Activated T-cell treated with anti-CD3 and anti-CD28 coated beads for 48 hours (primary cell): ENCODE measurements at regions not wholly inside any gene's neighbourhood (a gene's known extent, or its start where the extent isn't known, plus 50 kb on each side); places are given as distances from the start of the nearest gene placed in this dataset.

ENCODE experiments used
- DNase-seq: peaks from one replicate; pipeline ENCODE4 v3.0.0-alpha.2; 2020; ENCODE audit warnings: low read depth

DNA sequence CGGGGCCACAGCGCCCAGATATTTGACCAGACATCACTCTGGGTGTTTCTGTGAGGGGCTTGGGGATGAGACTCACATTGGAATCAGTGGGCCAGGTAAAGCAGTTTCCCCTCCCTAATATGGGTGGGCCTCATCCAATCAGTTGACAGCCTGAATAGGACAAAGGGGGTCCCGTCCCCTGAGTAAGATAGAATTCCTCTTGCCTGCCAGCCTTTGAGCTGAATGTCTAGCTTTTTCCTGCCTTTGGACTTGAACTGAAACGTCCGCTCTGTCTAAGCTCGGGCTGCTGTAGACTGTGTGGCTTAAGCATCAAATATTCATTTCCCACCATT lies 88.8 kb upstream of the DIO3 start:
- DNase-seq: no peak

DNA sequence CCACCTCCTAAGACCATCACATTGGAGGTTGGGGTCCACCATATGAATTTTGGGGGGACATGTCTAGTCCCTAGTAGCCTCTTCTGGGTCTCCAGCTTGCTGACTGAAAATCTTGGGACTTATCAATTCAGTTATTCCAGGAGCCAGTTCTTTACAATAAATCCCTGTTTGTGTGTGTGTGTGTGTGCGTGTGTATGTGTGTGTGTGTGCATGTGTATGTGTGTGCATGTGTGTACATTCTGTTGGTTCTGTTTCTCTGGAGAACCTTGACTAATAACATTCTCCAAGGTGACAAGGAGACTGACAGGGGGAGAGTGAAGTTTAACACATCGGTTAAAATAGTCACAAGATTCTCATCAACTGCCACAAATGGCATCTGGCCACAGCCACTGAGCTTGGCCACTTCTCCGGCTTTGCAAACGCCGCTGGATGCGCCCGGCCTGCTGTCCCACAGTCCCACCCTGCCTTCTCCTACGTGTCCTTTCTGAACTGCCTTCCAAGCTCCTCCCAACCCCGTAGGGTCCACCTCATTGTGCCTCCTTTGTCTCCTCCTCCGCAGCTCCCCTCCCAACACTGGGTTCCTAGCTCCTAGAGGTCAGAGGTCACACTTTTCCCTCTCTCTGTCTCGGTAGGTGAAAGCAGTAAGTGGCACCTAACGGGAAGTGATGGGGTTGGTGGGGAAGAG lies 88.1 kb upstream of the DIO3 start:
- no peak for DNase-seq

DNA sequence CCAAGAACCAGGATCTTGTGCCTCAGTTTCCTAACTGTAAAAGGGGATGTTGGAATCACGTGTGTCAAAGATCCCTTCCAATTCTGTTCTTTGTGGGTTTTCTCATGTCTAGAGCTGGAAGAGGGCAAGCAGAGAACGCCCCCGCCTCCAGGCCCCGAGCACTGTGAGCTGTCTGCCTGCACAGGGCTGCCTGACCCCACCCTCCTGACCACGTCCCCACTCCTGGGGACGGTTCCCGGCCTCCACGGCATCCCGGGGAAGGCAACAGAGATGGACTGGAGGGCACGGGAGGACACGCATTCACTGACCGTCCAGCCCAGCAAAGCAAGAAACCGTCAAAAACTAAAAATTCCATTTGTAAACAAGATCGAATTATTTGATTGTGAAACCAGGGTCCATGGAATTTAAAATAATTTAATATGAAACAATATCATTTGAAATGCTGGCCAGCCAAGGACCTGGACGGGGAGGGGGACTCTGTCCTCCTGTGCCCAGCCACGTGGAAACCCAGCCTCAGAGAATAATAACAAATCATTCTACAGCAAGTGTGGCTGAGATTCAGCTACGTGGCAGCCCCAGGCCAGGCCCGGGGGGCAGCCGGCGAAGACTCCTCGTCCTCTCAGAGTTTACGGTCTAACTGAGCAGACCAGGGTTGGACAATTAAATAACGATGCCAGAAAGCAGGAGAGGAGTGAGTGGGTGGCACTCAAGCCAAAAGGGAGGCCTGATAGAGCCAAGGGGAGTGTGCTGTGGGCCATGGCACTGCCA lies 87.3 kb upstream of the DIO3 start:
- no peak for DNase-seq

DNA sequence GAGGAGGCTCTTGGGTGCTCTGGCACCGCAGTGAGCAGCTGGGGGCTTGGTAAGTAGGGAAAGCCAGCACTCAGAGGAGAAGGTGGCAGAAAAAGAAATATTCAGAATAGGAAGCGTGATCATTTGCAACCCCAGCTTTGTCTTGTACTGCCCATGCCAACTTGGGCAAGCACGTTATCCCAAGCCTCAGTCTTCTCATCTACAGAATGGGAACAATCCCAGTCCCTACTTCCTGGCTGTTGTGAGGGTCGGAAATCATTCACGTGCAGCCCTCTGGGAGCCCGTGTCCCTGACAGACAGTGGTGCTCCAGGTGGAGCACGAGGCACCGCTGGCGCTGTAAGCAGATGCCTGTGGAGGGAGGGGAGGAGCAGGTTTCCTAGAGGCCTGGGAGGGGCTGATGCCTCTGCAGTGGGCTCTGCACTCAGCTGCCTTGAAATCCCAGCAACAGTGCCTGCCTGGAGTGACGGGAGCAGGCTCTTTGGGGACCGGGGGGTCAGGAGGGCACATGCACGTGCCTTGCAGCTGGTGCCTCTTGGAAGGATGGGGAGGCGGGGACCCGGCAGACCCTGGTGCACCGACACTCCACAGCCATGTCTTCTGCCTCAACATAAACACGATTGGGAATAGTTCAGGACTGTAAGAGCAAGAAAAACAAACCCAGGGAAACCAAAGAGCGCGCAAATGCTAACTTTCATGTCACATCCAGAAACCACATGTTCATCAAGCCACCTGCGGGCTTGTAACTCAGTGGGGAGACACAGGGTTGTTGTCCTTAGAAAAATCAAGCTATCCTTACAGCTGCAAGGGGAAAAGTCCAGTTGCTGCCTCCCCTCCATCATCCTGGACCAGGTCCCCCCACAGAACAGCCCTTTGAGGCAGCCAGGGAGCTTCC lies 86.5 kb upstream of the DIO3 start:
- DNase-seq: no peak

DNA sequence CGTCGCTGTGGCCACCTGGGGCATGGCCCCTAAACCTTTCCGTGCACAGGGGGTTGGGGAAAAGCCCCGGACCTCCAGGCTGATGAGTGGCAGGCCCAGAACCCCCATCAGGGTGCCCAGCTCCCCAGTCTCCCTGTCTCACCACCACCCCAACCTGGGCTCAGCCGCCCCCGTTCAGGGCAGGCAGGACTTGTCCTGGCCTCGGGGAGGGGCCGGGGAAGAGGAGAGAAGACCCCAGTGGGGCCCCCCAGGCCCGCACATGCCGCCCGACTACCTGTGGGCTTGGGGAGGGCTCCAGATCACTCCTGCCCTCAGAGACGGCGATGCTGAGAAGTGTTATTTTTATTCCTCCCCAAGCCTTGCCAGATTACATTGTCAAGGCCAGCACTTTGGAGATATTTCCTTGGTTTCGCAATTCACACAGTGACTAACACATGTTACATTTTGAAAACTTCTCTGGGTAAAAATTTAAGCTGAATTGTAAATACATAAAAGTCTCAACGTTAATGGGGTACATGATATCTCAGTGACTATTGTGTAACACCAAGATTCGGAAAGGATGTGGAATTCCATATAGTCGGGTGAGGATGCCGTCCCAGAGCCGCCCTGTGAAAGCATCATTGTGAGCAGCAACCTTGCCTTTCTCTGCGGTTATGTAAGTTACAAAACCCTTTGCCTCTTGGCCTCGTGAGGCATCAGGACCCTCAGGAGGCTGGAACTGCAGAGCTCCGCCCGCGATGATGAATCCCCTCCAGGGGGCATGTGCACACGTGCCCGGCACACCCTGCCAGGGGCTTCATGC lies 85.6 kb upstream of the DIO3 start:
- no peak for DNase-seq

DNA sequence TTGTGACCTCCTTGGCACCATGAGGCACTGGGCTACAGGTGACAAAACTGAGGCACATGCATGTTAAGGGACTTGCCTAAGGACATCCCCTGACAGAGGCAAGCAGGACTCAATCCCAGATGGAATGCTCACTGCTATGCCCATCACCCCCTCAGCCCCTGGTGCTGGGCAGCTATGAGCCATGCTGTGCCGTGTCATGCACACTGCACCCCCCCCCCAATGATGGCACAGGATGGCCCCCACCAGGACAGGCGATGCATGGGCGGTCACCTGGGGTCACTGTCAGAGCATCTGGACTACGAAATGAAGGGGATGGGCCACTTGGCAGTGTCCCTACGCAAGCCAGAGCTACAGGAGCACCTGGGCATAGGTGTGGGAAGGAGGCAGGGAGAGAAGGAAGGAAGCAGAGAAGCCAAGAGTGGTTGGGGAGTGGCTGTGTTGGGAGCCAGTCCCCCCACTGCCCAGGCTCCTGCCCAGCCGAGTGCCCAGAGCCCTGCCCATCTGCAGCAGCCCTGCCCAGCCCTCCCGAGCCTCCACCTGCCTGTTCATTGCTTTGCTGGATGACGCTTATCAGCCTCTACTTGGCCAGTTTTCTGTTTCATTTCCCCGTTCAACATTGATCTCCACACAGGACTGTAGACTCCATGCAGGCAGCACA lies 84.9 kb upstream of the DIO3 start:
- DNase-seq: no peak

DNA sequence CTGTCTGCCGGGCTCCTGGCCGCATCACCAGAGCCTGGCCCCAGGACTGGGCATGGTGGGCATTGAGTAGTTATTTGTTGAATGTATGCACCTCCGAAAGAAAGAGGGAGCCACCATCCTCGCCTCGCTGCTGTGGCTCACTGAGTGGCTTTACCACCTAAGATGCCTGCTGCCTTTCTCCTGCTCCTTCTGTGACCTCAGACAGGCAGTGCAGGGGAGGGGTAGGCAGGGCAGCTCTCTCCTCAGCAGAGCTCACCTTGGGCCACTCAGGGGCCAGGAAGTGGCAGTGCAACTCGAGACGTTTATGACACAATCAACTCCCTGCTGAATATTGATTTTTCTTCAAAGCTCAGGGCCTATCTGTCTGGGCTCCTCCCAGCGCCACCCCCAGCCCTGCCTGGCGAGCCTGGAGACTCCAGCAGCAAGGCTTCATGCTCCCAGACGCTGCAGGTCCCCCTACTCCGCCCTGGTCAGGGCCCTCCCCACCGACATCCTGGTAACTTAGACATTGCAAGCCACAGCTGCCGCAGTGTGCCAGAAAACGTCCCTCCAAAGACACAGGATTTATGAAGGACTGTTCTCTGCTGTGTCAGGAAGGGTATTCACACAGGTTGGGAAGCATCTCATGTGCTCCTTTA lies 84.3 kb upstream of the DIO3 start:
- DNase-seq: no peak

DNA sequence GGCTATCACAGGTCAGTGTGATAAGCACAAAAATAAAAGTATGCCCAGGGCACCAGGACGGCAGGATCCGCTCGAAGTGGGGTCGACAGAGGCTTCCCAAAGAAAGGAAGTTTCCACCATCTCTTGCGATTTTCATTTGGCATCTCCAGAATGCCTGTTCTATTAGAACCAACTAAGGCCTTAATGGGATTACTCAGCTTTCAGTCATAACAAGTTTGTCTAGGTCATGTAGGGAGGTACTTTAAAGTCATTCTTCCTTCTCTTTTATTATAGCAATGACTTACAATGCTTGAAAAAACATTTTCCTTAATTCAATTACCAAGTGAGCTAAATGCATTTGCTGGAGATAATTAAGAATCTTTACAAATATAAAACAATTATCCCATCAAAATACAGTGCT lies 83.6 kb upstream of the DIO3 start:
- no peak for DNase-seq

DNA sequence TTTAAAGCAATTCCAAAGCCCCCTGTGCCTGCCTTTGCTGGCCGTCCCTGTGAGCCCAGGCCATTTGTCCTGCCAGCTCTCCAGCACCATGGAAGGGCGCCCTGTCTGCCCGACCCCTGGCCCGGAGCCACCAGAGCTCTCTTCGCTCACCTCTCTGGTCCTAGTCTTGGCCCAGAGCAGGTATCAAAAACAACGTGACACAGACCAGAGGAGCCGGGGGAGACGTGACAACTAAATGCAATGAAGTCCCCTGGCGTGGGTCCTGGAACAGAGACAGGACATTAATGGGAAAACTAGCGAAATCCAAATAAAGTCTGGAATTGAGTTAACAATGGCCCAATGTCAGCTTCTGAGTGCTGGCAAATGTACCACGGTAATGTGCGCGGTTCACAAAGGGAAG lies 83.2 kb upstream of the DIO3 start:
- DNase-seq: no peak

DNA sequence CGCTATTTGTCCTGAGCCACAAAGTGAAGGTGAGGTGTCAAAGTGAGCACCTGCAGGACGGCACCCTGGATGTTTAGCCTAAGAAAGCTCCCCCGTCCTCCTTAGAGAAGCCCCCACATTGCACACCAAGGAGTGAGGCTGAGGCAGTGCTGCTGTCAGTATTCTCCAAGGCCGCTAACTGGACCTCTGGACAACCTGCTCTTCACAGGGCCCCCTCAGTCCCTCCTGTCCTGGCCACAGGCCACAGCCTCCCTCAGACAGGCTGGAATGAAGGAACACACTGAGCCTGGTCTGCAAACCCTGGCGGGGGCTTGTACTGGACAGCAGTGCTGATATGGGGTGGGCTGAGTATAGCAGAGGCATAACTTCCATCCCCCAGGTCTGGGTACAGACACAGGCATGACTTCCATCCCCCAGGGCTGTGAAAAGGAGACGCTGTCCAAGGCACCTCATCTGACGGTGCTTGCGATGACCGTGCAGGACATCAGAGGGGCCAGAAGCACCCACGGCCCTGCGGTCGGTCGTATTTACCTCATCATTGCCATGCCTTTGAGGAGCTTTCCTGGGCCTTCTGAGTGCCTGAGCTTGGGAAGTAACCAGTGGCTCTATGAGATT lies 82.4 kb upstream of the DIO3 start:
- DNase-seq: no peak

DNA sequence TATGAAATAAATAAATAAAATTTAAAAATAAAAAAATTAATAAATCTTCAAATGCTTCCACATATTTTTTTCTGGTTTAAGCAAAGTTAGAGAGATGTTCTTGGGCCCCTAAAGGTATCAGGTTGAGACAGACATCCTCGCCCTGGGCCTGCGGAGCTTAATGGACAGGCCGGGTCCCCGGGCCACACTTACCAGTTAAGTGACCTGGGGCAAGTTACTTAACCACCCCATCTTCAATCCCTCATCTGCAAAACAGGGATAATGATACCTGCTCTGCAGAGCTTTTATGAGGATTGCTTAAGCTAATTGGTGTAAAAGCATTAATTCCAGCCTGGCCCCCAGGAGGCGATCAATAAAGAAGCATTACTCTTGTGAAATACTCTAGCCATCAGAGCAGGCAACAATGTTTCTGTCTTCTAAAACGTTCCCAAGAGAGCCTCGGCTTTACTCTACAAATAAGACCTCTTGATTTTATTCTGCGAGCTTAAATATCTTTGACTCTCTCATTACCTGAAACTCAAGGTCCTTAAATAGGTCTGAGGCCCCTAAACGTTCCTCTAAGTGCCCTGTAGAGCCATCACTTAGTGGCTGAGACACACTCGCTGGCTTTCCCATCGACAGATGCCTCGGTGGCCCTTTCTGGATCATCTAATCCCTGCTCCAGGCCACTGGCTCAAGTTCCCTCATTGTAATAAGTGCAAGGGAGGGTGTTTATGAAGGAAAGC lies 81.1 kb upstream of the DIO3 start:
- DNase-seq: no peak

DNA sequence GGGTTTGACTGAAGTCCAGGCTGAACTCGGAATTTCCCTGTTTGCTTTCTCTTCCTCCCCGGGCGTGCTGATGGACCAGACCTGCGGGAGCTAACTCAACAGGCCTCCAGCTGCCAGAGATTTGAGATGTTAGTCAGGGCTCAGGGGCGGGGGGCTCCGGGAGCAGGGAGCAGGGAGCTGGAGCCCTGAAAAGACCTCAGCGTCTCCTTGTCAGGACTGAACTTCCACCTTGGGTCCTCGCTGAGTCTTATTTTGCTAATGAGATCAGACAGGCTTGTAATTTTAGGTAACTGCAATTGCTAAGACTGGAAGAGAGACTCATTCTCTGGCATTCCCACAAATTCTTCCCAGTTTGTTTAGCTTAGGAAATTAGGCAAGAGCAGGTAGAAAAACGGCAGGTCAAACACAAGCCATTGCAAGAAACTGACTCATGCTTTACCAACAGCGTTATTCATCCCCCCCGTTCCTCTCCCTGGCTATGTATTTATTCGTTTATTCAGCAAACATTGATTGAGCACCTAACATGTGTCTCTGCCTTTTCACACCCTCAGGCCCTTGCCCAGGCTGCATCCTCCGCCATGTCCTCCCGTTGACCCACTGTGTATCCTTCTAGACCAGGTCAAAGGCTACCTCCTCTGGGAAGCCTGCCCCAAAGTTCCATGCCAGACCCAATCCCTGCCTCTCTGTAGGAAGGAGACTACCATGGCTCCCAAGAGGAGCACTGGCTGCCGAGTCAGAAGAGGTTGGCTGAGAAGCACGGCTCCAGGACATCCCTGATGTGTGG lies 80.4 kb upstream of the DIO3 start:
- DNase-seq: no peak

DNA sequence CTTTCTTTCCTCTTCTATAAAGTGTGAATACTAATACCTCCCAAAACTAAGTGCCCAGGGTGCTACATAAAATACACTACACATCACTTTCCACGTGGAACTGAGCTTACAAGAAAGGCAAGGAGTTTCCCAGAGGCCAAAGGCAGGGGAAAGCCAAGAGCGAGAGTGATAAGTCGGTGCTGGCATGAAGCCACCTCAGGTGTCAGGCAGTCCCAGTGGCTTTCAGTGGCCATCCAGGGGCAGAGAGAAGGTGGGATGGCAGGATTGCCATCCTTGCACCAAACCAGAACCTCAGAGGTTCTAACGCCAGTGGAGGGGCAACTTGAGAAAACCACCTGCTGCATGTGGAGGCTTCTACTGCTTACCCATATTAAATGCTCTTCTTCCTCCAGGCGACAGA lies 79.7 kb upstream of the DIO3 start:
- DNase-seq: no peak

DNA sequence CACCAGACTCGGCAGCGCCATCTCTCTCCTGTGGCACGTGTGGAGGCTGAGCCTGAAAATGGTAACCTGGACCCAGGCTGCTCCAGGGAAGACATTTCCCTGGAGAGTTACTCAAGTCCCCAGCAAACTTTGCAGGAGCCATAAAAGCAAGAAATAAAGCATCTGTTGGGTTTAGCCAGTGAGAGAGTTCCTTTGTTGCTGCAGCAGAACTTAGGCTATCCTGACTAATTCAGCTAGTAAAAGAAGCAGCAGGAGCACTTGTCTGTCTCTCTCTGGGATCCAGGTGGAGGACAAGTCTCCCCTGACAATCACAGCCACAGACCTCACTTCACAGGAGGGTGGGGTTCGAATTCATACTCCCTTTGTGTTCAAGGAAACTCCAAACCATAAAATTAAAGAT lies 79.2 kb upstream of the DIO3 start:
- no peak for DNase-seq

DNA sequence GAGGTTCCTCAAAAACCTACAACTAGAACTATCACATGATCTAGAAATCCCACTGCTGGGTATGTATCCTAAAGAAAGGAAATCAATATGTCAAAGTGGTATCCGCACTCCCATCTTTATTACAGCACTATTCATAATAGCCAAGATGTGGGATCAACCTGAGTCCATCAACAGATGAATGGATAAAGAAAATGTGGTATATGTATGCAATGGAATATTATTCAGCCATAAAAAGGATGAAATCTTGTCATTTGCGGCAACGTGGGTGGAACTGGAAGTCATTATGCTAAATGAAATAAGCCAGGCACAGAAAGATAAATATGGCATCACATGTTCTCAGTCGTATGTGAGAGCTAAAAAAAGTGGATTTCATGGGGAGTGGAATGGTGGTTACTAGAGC lies 77.5 kb upstream of the DIO3 start:
- DNase-seq: no peak

DNA sequence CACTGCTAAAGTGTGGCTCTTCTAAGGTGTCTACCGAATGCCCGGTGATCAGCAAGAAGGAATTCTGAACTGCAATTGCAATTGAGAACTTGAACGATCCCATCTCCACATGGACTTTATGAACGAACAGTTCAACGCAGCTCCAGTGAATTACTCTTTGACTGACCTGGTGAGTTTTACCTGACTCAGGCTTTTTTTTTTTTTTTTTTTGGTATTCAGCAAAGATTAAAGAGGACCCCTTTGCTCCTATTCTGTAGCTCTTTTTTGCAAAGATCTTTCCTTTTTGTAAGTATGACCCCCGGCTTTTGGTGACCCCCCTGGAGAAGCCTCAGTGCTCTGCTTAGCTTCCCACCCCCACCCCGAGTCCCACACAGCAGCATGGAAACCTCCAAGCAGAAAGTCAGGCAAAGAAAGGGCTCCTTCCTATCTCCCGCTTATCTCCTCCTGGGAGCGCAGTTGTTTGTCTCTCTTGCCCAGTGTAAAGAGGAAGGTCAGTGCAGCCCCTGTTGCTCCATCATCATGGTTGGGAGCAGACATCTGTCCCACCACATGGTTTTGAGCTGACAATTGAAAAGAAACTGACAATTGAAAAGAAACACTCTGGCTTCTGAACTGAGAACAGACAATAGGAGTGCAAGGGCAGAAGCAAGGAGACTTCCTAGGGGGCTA lies 72.1 kb upstream of the DIO3 start:
- DNase-seq: no peak

DNA sequence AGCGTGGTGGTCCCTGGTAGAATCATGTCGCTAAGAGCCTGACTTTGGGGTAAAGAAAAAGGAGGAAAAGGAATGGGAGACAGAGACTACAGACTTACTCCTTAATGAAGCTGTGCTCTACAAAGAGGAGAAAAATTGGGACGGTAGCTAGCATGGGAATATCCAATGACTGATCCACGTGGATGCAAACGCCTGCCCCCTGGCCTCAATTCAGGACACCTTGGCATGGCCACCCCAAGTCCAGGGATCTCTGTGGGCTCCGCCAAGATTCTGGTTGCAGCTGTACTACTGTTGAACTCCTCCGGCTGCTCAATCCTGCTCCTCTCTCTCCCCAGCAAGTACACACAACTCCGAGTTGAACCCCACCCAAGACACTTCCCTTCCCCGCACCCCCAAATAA lies 70.5 kb upstream of the DIO3 start:
- no peak for DNase-seq

DNA sequence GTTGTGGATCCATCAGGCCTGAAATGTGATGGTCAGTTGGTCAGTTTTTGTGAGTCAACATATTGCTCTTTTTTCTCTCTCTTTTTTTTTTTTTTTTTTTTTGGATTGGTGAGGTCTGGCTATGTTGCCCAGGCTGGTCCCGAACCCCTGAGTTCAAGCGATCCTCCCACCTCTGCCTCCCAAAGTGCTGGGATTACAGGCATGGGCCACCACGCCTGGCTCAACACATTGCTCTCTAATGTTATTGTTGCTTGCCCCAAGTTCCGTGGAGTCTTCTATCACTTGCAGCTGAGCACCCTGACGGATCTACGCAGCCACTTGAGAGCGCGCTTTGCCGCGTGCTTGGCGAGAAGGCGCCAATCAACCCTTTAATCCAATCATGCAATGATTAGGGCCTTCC lies 69.5 kb upstream of the DIO3 start:
- DNase-seq: no peak

DNA sequence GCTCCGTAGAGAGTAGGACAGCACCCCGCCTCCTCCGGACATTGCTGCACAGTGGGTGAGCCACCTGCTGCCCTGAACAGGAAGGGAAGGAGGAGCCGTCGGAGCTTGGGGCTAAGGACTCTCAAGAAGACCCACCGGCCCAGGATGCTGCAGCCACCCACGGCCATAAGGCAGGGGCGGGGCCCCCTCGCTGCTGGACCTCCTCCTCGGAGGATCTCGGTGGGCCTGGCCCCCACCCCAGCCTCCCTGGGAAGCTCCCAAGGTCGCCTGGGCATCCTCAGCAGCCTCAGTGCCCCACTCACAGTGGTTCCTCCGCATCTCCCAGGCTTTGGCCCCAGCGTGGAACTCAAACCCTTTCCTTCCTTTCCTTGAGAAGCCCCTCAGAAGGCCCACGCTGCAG lies 68.6 kb upstream of the DIO3 start:
- no peak for DNase-seq
